Epithelial cell of proximal tubule (primary cell): ENCODE measurements at regions not wholly inside any gene's neighbourhood (a gene's known extent, or its start where the extent isn't known, plus 50 kb on each side); places are given as distances from the start of the nearest gene placed in this dataset.
A peak's percentile ranks its signal among the peaks of the same experiment; 100 is the strongest.

Source experiments
- DNase-seq: peaks from one replicate; pipeline ENCODE4 v3.0.0-alpha.2; 2011; ENCODE audit warnings: low read depth
- H3K4me3 ChIP-seq: 2 replicates; pipeline ENCODE4 v1.5.1; 2011; ENCODE audit warnings: low read depth, mild to moderate bottlenecking, low read length
- TF ChIP-seq, protein P1 (sequence below): conservative IDR thresholded peaks from 2 replicates; pipeline ENCODE4 v1.5.1; 2012; ENCODE audit warnings: low read depth, mild to moderate bottlenecking, low read length

DNA sequence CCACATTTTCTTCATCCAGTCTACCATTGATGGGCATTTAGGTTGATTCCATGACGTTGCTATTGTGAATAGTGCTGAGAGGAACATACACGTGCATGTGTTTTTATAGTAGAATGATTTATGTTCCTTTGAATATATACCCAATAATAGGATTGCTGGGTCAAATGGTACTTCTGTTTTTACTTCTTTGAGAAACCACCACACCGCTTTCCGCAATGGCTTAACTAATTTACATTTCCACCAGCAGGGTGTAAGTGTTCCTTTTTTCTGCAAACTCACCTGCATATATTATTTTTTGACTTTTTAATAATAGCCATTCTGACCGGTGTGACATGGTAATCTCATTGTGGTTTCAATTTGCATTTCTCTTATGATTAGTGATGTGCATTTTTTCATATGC lies 82.2 kb upstream of the RFX3 start:
- TF ChIP-seq, protein P1, sequence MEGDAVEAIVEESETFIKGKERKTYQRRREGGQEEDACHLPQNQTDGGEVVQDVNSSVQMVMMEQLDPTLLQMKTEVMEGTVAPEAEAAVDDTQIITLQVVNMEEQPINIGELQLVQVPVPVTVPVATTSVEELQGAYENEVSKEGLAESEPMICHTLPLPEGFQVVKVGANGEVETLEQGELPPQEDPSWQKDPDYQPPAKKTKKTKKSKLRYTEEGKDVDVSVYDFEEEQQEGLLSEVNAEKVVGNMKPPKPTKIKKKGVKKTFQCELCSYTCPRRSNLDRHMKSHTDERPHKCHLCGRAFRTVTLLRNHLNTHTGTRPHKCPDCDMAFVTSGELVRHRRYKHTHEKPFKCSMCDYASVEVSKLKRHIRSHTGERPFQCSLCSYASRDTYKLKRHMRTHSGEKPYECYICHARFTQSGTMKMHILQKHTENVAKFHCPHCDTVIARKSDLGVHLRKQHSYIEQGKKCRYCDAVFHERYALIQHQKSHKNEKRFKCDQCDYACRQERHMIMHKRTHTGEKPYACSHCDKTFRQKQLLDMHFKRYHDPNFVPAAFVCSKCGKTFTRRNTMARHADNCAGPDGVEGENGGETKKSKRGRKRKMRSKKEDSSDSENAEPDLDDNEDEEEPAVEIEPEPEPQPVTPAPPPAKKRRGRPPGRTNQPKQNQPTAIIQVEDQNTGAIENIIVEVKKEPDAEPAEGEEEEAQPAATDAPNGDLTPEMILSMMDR: no peak
- no peak overlapping the region for H3K4me3 ChIP-seq
- DNase-seq: no peak

DNA sequence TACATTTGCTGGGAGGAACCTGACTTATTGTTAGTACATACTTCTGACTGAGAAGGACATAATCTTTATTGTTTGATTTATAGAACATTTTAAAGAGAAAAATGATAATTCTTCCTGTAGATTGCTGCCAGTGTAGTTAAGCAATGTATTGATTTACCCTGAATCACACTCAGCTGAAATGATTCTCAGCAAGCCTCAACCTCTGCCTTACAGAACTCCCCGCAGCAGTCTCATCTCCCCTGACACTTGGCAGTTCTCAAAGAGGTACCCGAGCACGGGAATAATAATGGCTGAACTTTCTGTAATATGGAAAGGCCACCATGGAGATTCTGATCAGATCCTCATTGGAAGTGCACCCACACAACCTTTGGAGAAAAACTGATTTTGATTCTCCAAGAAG lies 74.9 kb upstream of the RFX3 start:
- DNase-seq: no peak
- TF ChIP-seq, protein P1: no peak
- no peak overlapping the region for H3K4me3 ChIP-seq

DNA sequence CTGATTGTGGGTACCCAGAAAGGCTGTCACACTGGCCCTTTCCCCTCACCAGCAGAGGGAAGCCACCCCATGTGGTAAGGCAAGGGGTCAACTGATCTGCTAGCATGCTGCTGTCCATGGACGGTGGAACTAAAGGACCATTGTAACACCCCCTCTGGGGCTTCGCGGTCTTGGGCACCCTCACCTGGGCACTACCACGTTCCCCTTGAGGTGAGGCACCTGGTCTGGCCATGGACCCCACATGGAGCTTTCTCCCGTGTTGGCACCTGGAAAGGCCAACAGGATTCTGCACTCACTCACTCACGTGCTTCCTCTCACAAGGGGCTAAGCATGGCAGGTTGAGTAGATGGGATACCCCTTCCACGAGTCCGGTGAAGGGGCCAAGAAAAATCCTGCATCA lies 72.0 kb upstream of the RFX3 start:
- no peak overlapping the region for H3K4me3 ChIP-seq
- DNase-seq: no peak
- TF ChIP-seq, protein P1: no peak

DNA sequence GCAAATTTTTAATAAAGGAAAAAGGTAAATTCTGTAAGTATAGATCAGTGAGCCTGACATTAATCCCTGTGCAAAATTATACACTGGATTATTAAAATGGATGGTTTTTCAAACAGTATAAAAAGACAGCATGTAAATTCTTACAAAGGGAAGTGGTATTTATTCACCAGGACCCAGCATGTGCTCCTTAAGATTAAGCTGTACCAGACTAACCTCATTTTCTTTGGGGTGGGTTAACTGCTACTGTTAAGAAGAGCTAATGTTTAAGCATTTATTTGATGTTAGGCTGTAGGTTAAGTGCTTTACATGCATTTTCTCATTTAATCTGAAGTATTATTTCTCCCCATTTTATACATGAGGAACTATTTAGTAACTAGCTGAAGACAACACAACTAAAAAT lies 60.3 kb upstream of the RFX3 start:
- DNase-seq: no peak
- no peak overlapping the region for H3K4me3 ChIP-seq
- TF ChIP-seq, protein P1: no peak

DNA sequence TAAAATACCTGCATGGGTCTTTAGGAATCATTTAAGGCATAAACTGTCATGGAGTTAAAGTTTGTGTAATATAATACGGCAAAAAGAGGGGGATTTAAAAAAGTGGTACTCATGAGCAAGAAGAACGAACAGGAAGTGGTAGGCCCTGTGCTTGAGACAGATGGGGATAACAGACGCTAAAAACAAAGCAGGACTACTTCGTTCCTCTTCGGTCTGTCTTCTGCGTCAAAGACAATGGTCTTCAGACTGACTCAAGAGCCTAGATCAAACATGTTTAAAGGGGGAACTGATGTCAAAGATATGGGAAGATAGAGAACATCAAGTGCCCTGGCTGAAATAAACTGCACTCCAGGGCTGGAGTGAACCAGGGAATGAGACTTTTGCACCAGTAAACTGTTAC lies 59.8 kb upstream of the RFX3 start:
- DNase-seq: no peak
- H3K4me3 ChIP-seq: no peak overlapping the region
- TF ChIP-seq, protein P1: no peak

DNA sequence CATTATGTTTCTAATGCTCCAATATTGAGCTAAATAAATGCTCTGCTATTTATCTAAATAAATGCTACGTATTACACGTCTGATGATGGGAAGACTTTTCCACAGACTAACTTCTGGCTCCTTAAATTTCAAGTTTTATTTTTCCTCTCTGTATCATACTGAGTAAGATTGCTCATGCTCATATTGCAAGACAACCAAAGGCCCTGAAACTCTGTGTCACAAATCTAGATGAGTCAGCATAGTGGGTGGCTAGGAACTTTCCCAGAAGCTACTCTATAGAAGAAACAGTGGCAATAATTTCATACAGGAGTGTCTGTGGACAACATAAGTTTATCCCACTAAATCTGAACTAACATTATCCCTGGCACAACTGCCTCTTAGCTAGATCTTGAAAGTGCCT lies 53.0 kb upstream of the RFX3 start:
- peak; percentile 20 for DNase-seq
- H3K4me3 ChIP-seq: no peak overlapping the region
- TF ChIP-seq, protein P1: no peak

DNA sequence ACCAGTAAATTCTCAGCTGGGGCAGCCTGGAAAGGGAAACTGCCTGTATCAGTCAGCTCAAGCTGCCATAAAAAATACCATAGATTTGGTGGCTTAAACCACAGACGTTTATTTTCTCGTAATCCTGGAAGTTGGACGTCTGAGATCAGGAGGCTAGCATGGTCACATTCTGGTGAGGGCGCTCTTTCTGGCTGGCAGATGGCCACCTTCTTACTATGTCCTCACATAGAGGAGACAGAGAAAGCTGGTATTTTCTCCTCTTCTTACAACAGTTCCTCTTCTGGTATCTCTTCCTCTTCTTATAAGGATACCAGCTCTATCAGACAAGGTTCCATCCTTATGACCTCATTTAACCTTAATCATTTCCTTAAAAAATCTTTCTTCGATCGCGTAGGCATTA lies 50.5 kb upstream of the RFX3 start:
- H3K4me3 ChIP-seq: no peak overlapping the region
- TF ChIP-seq, protein P1: no peak
- DNase-seq: no peak
